ENCODE measurements at regions not wholly inside any gene's neighbourhood (a gene's known extent, or its start where the extent isn't known, plus 50 kb on each side); places are given as distances from the start of the nearest gene placed in this dataset.

GRCh38 chr7:125480762-125481161 lies 551.1 kb upstream of the POT1 start:
- TF ChIP-seq EZH2 (IDR thresholded peaks at IDR 0.05; ENCODE audit: insufficient read depth, poor library complexity, severe bottlenecking): no peak
- no peak for TF ChIP-seq EZH2phosphoT487 (IDR thresholded peaks at IDR 0.05; ENCODE audit: insufficient read depth, low read depth)
